Neuronal stem cell (in vitro differentiated cells): ENCODE measurements at regions not wholly inside any gene's neighbourhood (a gene's known extent, or its start where the extent isn't known, plus 50 kb on each side); places are given as distances from the start of the nearest gene placed in this dataset.
"Not testable (repeated sequence)": the region's sequence is repeated elsewhere in the genome, so short reads cannot be mapped to it uniquely, and the experiment has no call there.

Experiments
- DNase-seq: peaks from one replicate; pipeline ENCODE4 v3.0.0-alpha.2; 2013; ENCODE audit warnings: low spot score
- H2AFZ ChIP-seq: one replicate; pipeline ENCODE4 v1.6.1; 2013; ENCODE audit warnings: mild to moderate bottlenecking, low read length, inconsistent platforms
- H2AK5ac ChIP-seq: 2 replicates; pipeline ENCODE4 v1.6.1; 2013; ENCODE audit warnings: low read depth, mild to moderate bottlenecking, inconsistent platforms, low read length, moderate library complexity, mixed read lengths
- H2BK120ac ChIP-seq: 2 replicates; pipeline ENCODE4 v1.6.1; 2013; ENCODE audit warnings: low read depth, mild to moderate bottlenecking, inconsistent platforms, low read length, moderate library complexity, mixed read lengths
- H2BK12ac ChIP-seq: one replicate; pipeline ENCODE4 v1.6.1; 2013; ENCODE audit warnings: low read length, inconsistent platforms
- H2BK15ac ChIP-seq: 2 replicates; pipeline ENCODE4 v1.6.1; 2013; ENCODE audit warnings: mild to moderate bottlenecking, low read length, inconsistent platforms, mixed read lengths
- H2BK5ac ChIP-seq: one replicate; pipeline ENCODE4 v1.6.1; 2013; ENCODE audit warnings: inconsistent platforms, mild to moderate bottlenecking, low read length, moderate library complexity
- H3K14ac ChIP-seq: one replicate; pipeline ENCODE4 v1.6.1; 2013; ENCODE audit warnings: low read length, inconsistent platforms
- H3K18ac ChIP-seq: 2 replicates; pipeline ENCODE4 v1.6.1; 2013; ENCODE audit warnings: low read length, inconsistent platforms
- H3K23ac ChIP-seq: 2 replicates; pipeline ENCODE4 v1.6.1; 2013; ENCODE audit warnings: low read depth, mild to moderate bottlenecking, mixed read lengths, low read length, inconsistent platforms; ENCODE audit not compliant: poor library complexity
- H3K27ac ChIP-seq: replicated peaks from 3 replicates; pipeline ENCODE4 v1.5.1; 2013; ENCODE audit warnings: low read length, inconsistent platforms
- H3K27me3 ChIP-seq, 3 experiments: 2 replicates each; pipeline ENCODE4 v1.6.1; 2013; ENCODE audit warnings: low read length in 3 of 3, mild to moderate bottlenecking in 2 of 3, inconsistent platforms in 1 of 3, low read depth in 1 of 3, mixed read lengths in 1 of 3, moderate library complexity in 1 of 3; ENCODE audit not compliant: control insufficient read depth in 3 of 3, insufficient read depth in 3 of 3
- H3K36me3 ChIP-seq, 2 donors: replicated peaks in 1 of 2; 2 replicates each; pipeline ENCODE4 v1.6.1; 2013; ENCODE audit warnings: low read length in 2 of 2; ENCODE audit not compliant: control insufficient read depth in 2 of 2, insufficient read depth in 2 of 2
- H3K4ac ChIP-seq: 2 replicates; pipeline ENCODE4 v1.6.1; 2013; ENCODE audit warnings: inconsistent platforms, mild to moderate bottlenecking, low read length, moderate library complexity
- H3K4me1 ChIP-seq, 2 donors: 1 replicate in 1 of 2; 2 replicates in 1 of 2; pipeline ENCODE4 v1.6.1; 2013; ENCODE audit warnings: low read length in 2 of 2, low read depth in 1 of 2; ENCODE audit not compliant: control insufficient read depth in 2 of 2, insufficient read depth in 1 of 2
- H3K4me2 ChIP-seq: one replicate; pipeline ENCODE4 v1.6.1; 2013; ENCODE audit warnings: mild to moderate bottlenecking, low read length, inconsistent platforms; ENCODE audit not compliant: insufficient read depth, poor library complexity, severe bottlenecking
- H3K4me3 ChIP-seq, 2 donors: 2 replicates each; pipeline ENCODE4 v1.5.1; 2013; ENCODE audit warnings: low read length in 2 of 2, mild to moderate bottlenecking in 2 of 2, inconsistent platforms in 1 of 2, moderate library complexity in 1 of 2
- H3K79me1 ChIP-seq: one replicate; pipeline ENCODE4 v1.6.1; 2013; ENCODE audit warnings: low read depth, mild to moderate bottlenecking, inconsistent platforms, low read length, moderate library complexity
- H3K9ac ChIP-seq: one replicate; pipeline ENCODE4 v1.6.1; 2013; ENCODE audit warnings: mild to moderate bottlenecking, low read depth, low read length, inconsistent platforms; ENCODE audit not compliant: poor library complexity
- H3K9me3 ChIP-seq, 2 donors: replicated peaks in 1 of 2; 2 replicates each; pipeline versions ENCODE3 to v1.6.1; 2013; ENCODE audit warnings: low read length in 2 of 2, mild to moderate bottlenecking in 2 of 2, inconsistent platforms in 1 of 2, low read depth in 1 of 2, mixed read lengths in 1 of 2, moderate library complexity in 1 of 2; ENCODE audit not compliant: control insufficient read depth in 2 of 2, insufficient read depth in 1 of 2
- H4K8ac ChIP-seq: one replicate; pipeline ENCODE4 v1.6.1; 2013; ENCODE audit warnings: low read depth, mild to moderate bottlenecking, inconsistent platforms, low read length, moderate library complexity
- H4K91ac ChIP-seq: one replicate; pipeline ENCODE4 v1.6.1; 2013; ENCODE audit warnings: low read length, low read depth, mild to moderate bottlenecking, inconsistent platforms; ENCODE audit not compliant: poor library complexity
- WGBS, 2 donors: extraction: QIAGEN DNeasy Blood & Tissue Kit; methylation state at CpG; one replicate each; pipeline ENCODE4 v1.1.7; 2013; ENCODE audit warnings: missing lambda C conversion rate in 2 of 2, mixed read lengths in 1 of 2; ENCODE audit not compliant: insufficient read length in 2 of 2, insufficient replicate concordance in 1 of 2; ENCODE audit errors: extremely low coverage in 2 of 2; 5-methylcytosine and 5-hydroxymethylcytosine counted together

DNA sequence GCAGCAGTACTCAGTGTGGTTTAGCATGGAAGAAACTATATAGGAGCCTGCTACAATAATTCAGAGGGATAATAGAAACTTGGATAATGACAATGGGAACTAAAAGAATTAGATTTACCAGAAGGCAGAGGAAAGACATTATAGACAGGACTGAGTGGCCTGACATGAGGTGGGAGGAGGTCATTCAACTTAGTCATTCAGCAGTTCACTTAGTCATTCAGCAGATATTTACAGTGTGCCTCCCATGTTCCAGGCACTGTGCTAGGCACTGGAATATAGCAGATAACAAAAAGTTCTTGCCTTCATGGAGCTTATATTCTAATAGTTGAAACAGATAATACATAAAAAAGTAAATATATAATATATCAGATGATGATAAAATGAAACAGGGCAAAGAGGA, 110.9 kb upstream of the IKBKE start:
- not testable (repeated sequence) for H3K4me1 ChIP-seq, H3K4ac ChIP-seq, DNase-seq, H4K8ac ChIP-seq, H3K27ac ChIP-seq, H3K79me1 ChIP-seq, H2AK5ac ChIP-seq, H3K9me3 ChIP-seq, H2BK120ac ChIP-seq, H2AFZ ChIP-seq, H3K23ac ChIP-seq, H3K9ac ChIP-seq, H3K27me3 ChIP-seq, H2BK5ac ChIP-seq, H2BK12ac ChIP-seq, H3K18ac ChIP-seq, H2BK15ac ChIP-seq, H3K4me2 ChIP-seq, H3K4me3 ChIP-seq, H3K36me3 ChIP-seq, H3K14ac ChIP-seq, H4K91ac ChIP-seq

GRCh38 chr1:206361978-206362543, 108.2 kb upstream of the IKBKE start:
- H4K91ac ChIP-seq, H2BK5ac ChIP-seq, H2AK5ac ChIP-seq, H3K18ac ChIP-seq, H2AFZ ChIP-seq, H3K4me1 ChIP-seq, H4K8ac ChIP-seq, H3K9me3 ChIP-seq, H2BK120ac ChIP-seq, H3K36me3 ChIP-seq, H3K9ac ChIP-seq, H3K4ac ChIP-seq, H3K23ac ChIP-seq, H2BK15ac ChIP-seq, H3K79me1 ChIP-seq, H2BK12ac ChIP-seq, H3K27me3 ChIP-seq, H3K14ac ChIP-seq, H3K4me3 ChIP-seq, H3K27ac ChIP-seq, H3K4me2 ChIP-seq, DNase-seq: not testable (repeated sequence)
- no CpG with 5 or more reads among the region's 3 CpGs for WGBS, 2 donors

GRCh38 chr1:206362994-206363393, 107.3 kb upstream of the IKBKE start:
- H3K79me1 ChIP-seq, DNase-seq, H3K18ac ChIP-seq, H2BK12ac ChIP-seq, H3K9ac ChIP-seq, H3K4ac ChIP-seq, H3K36me3 ChIP-seq, H2BK120ac ChIP-seq, H3K27me3 ChIP-seq, H2BK15ac ChIP-seq, H3K27ac ChIP-seq, H3K4me2 ChIP-seq, H3K4me1 ChIP-seq, H4K8ac ChIP-seq, H3K14ac ChIP-seq, H2BK5ac ChIP-seq, H3K4me3 ChIP-seq, H3K9me3 ChIP-seq, H4K91ac ChIP-seq, H3K23ac ChIP-seq, H2AFZ ChIP-seq, H2AK5ac ChIP-seq: not testable (repeated sequence)
- no CpG with 5 or more reads among the region's 3 CpGs for WGBS, 2 donors

- DNase-seq, H3K27ac ChIP-seq, H3K9ac ChIP-seq, H2BK15ac ChIP-seq, H3K27me3 ChIP-seq, H3K14ac ChIP-seq, H3K23ac ChIP-seq, H3K4me2 ChIP-seq, H2BK5ac ChIP-seq, H2AK5ac ChIP-seq, H3K18ac ChIP-seq, H2BK120ac ChIP-seq, H3K36me3 ChIP-seq, H3K4ac ChIP-seq, H3K79me1 ChIP-seq, H4K91ac ChIP-seq, H3K4me1 ChIP-seq, H4K8ac ChIP-seq, H2AFZ ChIP-seq, H3K4me3 ChIP-seq, H2BK12ac ChIP-seq, H3K9me3 ChIP-seq: not testable (repeated sequence)
- no CpG with 5 or more reads among the region's 6 CpGs for WGBS, 2 donors
Observed at GRCh38 chr1:206365271-206365670, 105.0 kb upstream of the IKBKE start.
